ENCODE measurements at regions not wholly inside any gene's neighbourhood (a gene's known extent, or its start where the extent isn't known, plus 50 kb on each side); places are given as distances from the start of the nearest gene placed in this dataset.
"Not testable (repeated sequence)": the region's sequence is repeated elsewhere in the genome, so short reads cannot be mapped to it uniquely, and the experiment has no call there.

- TF ChIP-seq POLR2A (IDR thresholded peaks at IDR 0.05) = no peak
- TF ChIP-seq EP300 (IDR thresholded peaks at IDR 0.05; ENCODE audit: low read depth) = no peak
- no peak for TF ChIP-seq CTCF (IDR thresholded peaks at IDR 0.05)
- TF ChIP-seq POLR2AphosphoS5 (IDR thresholded peaks at IDR 0.05) = no peak
- WGBS, 2 donors (ENCODE audit: low coverage in 1 of 2) = 75 to 80% methylated on average over 4 of the region's 4 CpGs
- no peaks in the 10 kb centered on the region for H3K9me3 ChIP-seq
- intact Hi-C loops (cut with DNase I; ENCODE audit: low total_unique reads) (no loop called here), in situ Hi-C loops (cut with MboI; ENCODE audit: low pct_ligation_motif_present in 1 of 4, low pct_unique_long_range_greater_than_20kb in 1 of 4, low sequenced_read_pairs in 3 of 4) (no loop called here)
- no peak for DNase-seq
- no peak overlapping the region for H3K4me3 ChIP-seq
- H3K36me3 ChIP-seq = no peaks in the 10 kb centered on the region
- no peaks in the 10 kb centered on the region for H3K27me3 ChIP-seq
- H3K4me1 ChIP-seq = no peaks in the 10 kb centered on the region
- H3K27ac ChIP-seq = no peak overlapping the region
Observed at GRCh38 chr5:166916021-166916420, 1375.4 kb upstream of the WWC1 start.

GRCh38 chr5:166926138-166926537 is 1365.3 kb upstream of the WWC1 start:
- intact Hi-C loops (cut with DNase I; ENCODE audit: low total_unique reads) = no loop called here
- 70 to 90% methylated on average over 2 to 11 of the region's 11 CpGs for WGBS, 2 donors (ENCODE audit: low coverage in 1 of 2)

GRCh38 chr5:166926806-166927475 is 1364.5 kb upstream of the WWC1 start:
- intact Hi-C loops (cut with DNase I; ENCODE audit: low total_unique reads); DNase-seq; H3K27ac ChIP-seq; in situ Hi-C loops (cut with MboI; ENCODE audit: low pct_ligation_motif_present in 1 of 4, low pct_unique_long_range_greater_than_20kb in 1 of 4, low sequenced_read_pairs in 3 of 4); H3K9me3 ChIP-seq; H3K27me3 ChIP-seq; H3K4me1 ChIP-seq; H3K4me3 ChIP-seq; H3K36me3 ChIP-seq: not testable (repeated sequence)
- WGBS, 2 donors (ENCODE audit: low coverage in 1 of 2) = 89% methylated on average over 45 of the region's 48 CpGs; no CpG with 5 or more reads in 1 of the 2 donors

More at GRCh38 chr5:166926138-166926537, 1365.3 kb upstream of the WWC1 start:
- no peak for DNase-seq
- Histone ChIP-seq H3K9me3 (no peaks in the 10 kb centered on the region), H3K4me3 (no peak overlapping the region), H3K36me3 (no peaks in the 10 kb centered on the region), H3K27ac (no peak overlapping the region), H3K4me1 (no peaks in the 10 kb centered on the region), H3K27me3 (no peaks in the 10 kb centered on the region)
- TF ChIP-seq POLR2A (IDR thresholded peaks at IDR 0.05) (no peak), POLR2AphosphoS5 (IDR thresholded peaks at IDR 0.05) (no peak), CTCF (IDR thresholded peaks at IDR 0.05) (no peak), EP300 (IDR thresholded peaks at IDR 0.05; ENCODE audit: low read depth) (no peak)
- in situ Hi-C loops (cut with MboI; ENCODE audit: low pct_ligation_motif_present in 1 of 4, low pct_unique_long_range_greater_than_20kb in 1 of 4, low sequenced_read_pairs in 3 of 4) = no loop called here

- DNase-seq = no peak
- 95% methylated on average over 20 of the region's 22 CpGs; no CpG with 5 or more reads in 1 of the 2 donors for WGBS, 2 donors (ENCODE audit: low coverage in 1 of 2)
- Histone ChIP-seq H3K27ac (no peak overlapping the region), H3K9me3 (no peaks in the 10 kb centered on the region), H3K4me3 (no peak overlapping the region), H3K4me1 (no peaks in the 10 kb centered on the region), H3K27me3 (no peaks in the 10 kb centered on the region), H3K36me3 (no peaks in the 10 kb centered on the region)
- TF ChIP-seq CTCF (IDR thresholded peaks at IDR 0.05) (no peak), POLR2AphosphoS5 (IDR thresholded peaks at IDR 0.05) (no peak), EP300 (IDR thresholded peaks at IDR 0.05; ENCODE audit: low read depth) (no peak), POLR2A (IDR thresholded peaks at IDR 0.05) (no peak)
- in situ Hi-C loops (cut with MboI; ENCODE audit: low pct_ligation_motif_present in 1 of 4, low pct_unique_long_range_greater_than_20kb in 1 of 4, low sequenced_read_pairs in 3 of 4) = no loop called here
- intact Hi-C loops (cut with DNase I; ENCODE audit: low total_unique reads) = no loop called here
Observed at GRCh38 chr5:166936351-166936750, 1355.1 kb upstream of the WWC1 start.

GRCh38 chr5:166938071-166938470 is 1353.4 kb upstream of the WWC1 start:
- intact Hi-C loops (cut with DNase I; ENCODE audit: low total_unique reads) (no loop called here), in situ Hi-C loops (cut with MboI; ENCODE audit: low pct_ligation_motif_present in 1 of 4, low pct_unique_long_range_greater_than_20kb in 1 of 4, low sequenced_read_pairs in 3 of 4) (no loop called here)
- H3K4me1 ChIP-seq = no peaks in the 10 kb centered on the region
- no peaks in the 10 kb centered on the region for H3K9me3 ChIP-seq
- 38 to 53% methylated on average over 2 of the region's 2 CpGs for WGBS, 2 donors (ENCODE audit: low coverage in 1 of 2)
- H3K36me3 ChIP-seq = no peaks in the 10 kb centered on the region
- no peak overlapping the region for H3K27ac ChIP-seq
- TF ChIP-seq POLR2A (IDR thresholded peaks at IDR 0.05) = no peak
- no peak for TF ChIP-seq POLR2AphosphoS5 (IDR thresholded peaks at IDR 0.05)
- TF ChIP-seq CTCF (IDR thresholded peaks at IDR 0.05) = no peak
- TF ChIP-seq EP300 (IDR thresholded peaks at IDR 0.05; ENCODE audit: low read depth) = no peak
- DNase-seq = no peak
- no peaks in the 10 kb centered on the region for H3K27me3 ChIP-seq
- no peak overlapping the region for H3K4me3 ChIP-seq

All from transverse colon (tissue), 4 donors.